AG04449 (cell line): ENCODE measurements at regions not wholly inside any gene's neighbourhood (a gene's known extent, or its start where the extent isn't known, plus 50 kb on each side); places are given as distances from the start of the nearest gene placed in this dataset.

Experiments
- CTCF ChIA-PET: fragments of 350-600 bp; formaldehyde crosslinking; extraction: SDS; loops from one replicate; lab custom pipeline; 2021; ENCODE audit warnings: antibody characterized with exemption; lab: Yijun Ruan, JAX
- POLR2A ChIA-PET: fragments of 400-600, 350-600 bp; formaldehyde crosslinking; extraction: SDS; loops from one replicate; lab custom pipeline; 2020; ENCODE audit warnings: antibody characterized with exemption, inconsistent platforms; lab: Yijun Ruan, JAX
- DNase-seq: peaks from one replicate; pipeline ENCODE4 v3.0.0-alpha.2; 2010; ENCODE audit warnings: low read depth, low spot score
- H3K4me3 ChIP-seq: 2 replicates; pipeline ENCODE4 v1.5.1; 2011; ENCODE audit warnings: low read depth, mild to moderate bottlenecking, control low read depth, low read length
- TF ChIP-seq, protein P1 (sequence below): IDR thresholded peaks from one replicate; pipeline ENCODE4 v1.5.1; 2011; ENCODE audit warnings: mild to moderate bottlenecking, moderate library complexity, low read length, control low read depth, inconsistent platforms; ENCODE audit not compliant: insufficient read depth; ENCODE audit errors: missing control alignments

DNA sequence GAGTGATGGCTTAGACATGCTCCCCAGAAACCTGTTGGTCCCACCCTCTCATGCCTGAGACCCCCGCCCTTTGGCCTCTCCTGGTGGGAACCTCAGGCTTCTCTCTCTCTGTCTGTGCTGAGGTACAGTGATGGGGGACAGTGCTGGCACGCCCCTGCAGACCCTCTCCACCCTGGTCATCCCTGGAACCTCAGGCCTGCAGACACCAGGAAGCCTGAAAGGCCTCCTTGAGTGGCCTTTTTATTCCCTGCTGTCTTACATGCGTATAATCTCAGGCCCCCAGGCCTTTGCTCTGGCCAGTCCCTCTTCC is 78.5 kb upstream of the MAFB start:
- TF ChIP-seq, protein P1, sequence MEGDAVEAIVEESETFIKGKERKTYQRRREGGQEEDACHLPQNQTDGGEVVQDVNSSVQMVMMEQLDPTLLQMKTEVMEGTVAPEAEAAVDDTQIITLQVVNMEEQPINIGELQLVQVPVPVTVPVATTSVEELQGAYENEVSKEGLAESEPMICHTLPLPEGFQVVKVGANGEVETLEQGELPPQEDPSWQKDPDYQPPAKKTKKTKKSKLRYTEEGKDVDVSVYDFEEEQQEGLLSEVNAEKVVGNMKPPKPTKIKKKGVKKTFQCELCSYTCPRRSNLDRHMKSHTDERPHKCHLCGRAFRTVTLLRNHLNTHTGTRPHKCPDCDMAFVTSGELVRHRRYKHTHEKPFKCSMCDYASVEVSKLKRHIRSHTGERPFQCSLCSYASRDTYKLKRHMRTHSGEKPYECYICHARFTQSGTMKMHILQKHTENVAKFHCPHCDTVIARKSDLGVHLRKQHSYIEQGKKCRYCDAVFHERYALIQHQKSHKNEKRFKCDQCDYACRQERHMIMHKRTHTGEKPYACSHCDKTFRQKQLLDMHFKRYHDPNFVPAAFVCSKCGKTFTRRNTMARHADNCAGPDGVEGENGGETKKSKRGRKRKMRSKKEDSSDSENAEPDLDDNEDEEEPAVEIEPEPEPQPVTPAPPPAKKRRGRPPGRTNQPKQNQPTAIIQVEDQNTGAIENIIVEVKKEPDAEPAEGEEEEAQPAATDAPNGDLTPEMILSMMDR = no peak
- ChIA-PET POLR2A (no interaction called here), CTCF (no interaction called here)
- DNase-seq = no peak
- H3K4me3 ChIP-seq = no peak overlapping the region

DNA sequence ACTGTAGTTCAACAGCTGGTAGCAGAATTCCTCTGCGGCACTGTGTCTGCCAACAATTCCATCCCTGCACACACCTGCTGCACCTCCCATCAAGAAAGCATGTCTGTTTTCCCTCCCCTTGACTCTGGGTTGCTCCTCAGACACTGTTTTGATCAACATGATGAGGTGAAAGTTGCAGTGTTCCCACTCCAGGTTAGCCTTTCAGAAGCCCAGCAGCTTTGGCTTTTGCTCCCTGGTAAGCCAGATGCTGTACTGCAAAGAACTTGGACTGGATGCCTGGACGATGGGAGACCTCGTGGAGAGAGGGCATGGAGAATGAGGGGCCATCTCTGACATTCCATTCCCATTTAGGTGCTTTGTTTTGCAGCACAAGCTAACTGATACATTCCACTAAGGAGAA is 79.1 kb upstream of the MAFB start:
- CTCF ChIA-PET = no interaction called here
- POLR2A ChIA-PET = no interaction called here
- no peak overlapping the region for H3K4me3 ChIP-seq
- TF ChIP-seq, protein P1 = no peak
- DNase-seq = no peak

DNA sequence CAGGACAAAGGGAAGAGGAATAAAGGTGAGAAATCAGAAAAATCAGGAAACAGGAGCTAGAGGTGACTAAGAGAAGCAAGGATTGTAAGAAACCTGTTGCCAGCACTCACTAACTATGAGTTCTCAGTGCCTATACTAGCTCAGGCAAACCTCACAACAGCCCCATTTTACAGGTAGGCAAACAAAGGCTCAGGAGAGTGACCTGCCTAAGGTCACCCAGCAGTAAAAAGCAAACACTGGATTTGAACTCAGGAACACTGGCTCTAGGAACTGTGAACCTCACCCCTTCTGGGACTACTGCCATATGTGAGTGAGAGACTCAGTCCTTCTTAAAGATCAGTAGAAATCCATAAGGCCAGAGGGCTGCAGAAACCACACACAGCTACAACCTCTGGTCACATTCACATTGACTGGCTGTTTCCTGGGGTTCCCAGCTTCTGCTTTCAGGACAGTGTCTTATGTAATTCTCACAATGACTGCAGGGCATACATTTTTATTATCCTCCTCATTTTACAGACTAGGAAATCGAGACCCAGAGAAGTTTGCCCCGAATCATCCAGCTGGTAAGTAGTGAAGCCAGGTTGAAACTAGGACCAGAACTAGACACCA is 80.7 kb upstream of the MAFB start:
- no peak overlapping the region for H3K4me3 ChIP-seq
- ChIA-PET POLR2A (no interaction called here), CTCF (no interaction called here)
- TF ChIP-seq, protein P1 = no peak
- no peak for DNase-seq

DNA sequence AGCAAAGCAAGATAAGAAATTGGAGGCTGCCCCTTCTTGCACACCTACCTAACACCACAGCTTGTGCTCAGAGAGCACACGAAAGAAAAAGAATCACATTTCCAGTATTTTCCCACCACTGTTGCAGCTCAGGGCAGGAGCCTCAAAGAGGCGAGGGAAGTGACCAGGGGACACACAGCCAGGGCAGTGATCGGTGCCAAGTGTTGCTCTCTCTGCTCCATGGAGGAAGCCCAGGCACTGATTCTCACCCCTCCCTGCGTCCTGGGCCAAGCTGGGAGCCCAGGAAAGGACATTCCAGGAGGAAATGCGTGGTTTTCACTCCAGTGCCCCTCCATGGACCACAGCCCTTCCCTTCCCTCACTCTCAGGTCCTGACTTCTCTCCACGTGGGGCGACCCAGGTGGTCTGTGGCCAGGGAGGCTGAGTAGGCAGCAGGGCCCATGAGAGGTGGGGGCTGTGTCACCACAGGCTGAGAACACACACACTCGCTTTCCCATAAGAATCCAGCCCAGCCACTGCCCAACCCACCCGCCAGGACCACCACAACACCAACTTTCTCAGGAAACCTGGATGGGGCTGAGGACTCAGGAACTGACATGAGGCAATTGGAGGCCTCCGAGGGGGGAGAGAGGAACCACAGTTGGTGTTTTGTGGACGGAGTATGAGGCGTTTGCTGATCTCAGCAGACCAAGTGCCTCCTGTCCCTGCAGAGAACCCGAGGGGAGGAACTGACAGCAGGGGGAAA is 81.7 kb upstream of the MAFB start:
- CTCF ChIA-PET = no interaction called here
- POLR2A ChIA-PET = no interaction called here
- no peak overlapping the region for H3K4me3 ChIP-seq
- TF ChIP-seq, protein P1 = no peak
- DNase-seq = no peak

DNA sequence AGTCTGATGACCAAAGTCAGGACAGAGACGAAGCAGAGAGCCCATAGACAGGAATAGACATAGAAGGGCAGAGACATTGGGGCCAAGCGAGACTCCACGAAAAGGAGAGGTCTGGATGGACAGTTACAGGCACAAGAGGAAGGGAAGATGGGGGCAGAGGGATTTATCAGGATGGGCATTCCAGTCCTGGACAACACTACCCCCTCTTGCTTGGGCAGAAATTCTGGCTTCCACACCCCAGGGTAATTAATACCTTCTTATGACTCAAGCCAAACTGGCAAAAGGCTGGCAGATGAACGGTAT is 82.2 kb upstream of the MAFB start:
- no peak for DNase-seq
- TF ChIP-seq, protein P1 = no peak
- CTCF ChIA-PET = no interaction called here
- no peak overlapping the region for H3K4me3 ChIP-seq
- POLR2A ChIA-PET = no interaction called here

DNA sequence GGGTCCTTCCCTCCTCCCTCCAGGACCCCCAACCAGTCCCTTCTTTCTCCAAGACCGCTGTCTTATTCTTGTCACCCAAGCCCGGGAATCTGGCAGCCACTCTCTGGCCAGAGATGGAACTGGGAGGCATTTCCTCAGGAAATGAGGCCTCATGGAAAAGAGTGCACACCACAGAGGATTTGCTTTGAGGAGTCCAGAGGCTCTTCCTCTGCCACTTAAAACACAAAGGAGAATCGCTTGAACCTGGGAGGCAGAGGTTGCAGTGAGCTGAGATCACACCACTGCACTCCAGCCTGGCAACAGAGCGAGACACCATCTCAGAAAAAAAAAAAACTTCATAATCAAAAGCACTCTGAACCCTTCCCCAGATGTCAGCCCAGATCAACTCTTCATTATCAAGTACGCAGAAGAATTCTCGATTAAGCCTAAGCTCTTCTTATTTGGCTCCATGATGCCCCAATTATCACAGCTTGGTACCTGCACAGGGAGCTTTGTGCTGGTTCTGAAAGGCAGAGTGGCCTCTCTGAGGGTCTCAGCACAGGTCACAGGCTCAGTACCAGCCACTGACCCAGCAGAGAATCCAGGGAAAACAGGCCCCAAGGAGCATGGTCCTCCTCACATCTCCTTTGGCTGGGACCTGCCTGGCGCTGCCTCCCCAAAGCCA is 82.9 kb upstream of the MAFB start:
- POLR2A ChIA-PET = no interaction called here
- no peak overlapping the region for H3K4me3 ChIP-seq
- DNase-seq = no peak
- CTCF ChIA-PET = no interaction called here
- TF ChIP-seq, protein P1 = no peak
